Activated CD4-positive, alpha-beta memory T cell treated with anti-CD3 and anti-CD28 coated beads, Interleukin-2, amount 10 ng/mL, durations not matched to agents 7 days and 5 days (primary cell): ENCODE measurements at regions not wholly inside any gene's neighbourhood (a gene's known extent, or its start where the extent isn't known, plus 50 kb on each side); places are given as distances from the start of the nearest gene placed in this dataset.
"Not testable (repeated sequence)": the region's sequence is repeated elsewhere in the genome, so short reads cannot be mapped to it uniquely, and the experiment has no call there.

Experiments
- CTCF ChIA-PET: fragments of 350-600 bp; sonication (Branson Sonifier 250); formaldehyde crosslinking; loops from one replicate; lab custom pipeline; 2021; ENCODE audit warnings: antibody characterized with exemption, inconsistent platforms; lab: Charles Lee
- POLR2A ChIA-PET: fragments of 350-600 bp; sonication (Branson Sonifier 250); formaldehyde crosslinking; loops from one replicate; lab custom pipeline; 2021; ENCODE audit warnings: antibody characterized with exemption; lab: Charles Lee
- DNase-seq: peaks from one replicate; pipeline ENCODE4 v3.0.0-alpha.2; 2020
- H3K27ac Mint-ChIP-seq: one replicate; pipeline ENCODE4 v1.8.0; 2021; ENCODE audit warnings: mild to moderate bottlenecking, mixed read lengths
- H3K27me3 Mint-ChIP-seq: one replicate; pipeline ENCODE4 v1.8.0; 2021; ENCODE audit warnings: mixed read lengths
- H3K36me3 Mint-ChIP-seq: one replicate; pipeline ENCODE4 v1.8.0; 2021; ENCODE audit warnings: low read depth, mixed read lengths
- H3K4me1 Mint-ChIP-seq: one replicate; pipeline ENCODE4 v1.8.0; 2021; ENCODE audit warnings: mixed read lengths
- H3K4me3 Mint-ChIP-seq: one replicate; pipeline ENCODE4 v1.8.0; 2021; ENCODE audit warnings: mild to moderate bottlenecking, mixed read lengths
- H3K9me3 Mint-ChIP-seq: one replicate; pipeline ENCODE4 v1.8.0; 2021; ENCODE audit warnings: mixed read lengths

GRCh38 chr5:87198010-87198409, 69.7 kb upstream of the RASA1 start:
- POLR2A ChIA-PET, result no interaction called here
- DNase-seq, result no peak
- H3K27ac Mint-ChIP-seq, result no peak overlapping the region
- peaks cover 10% of the 10 kb centered on the region for H3K9me3 Mint-ChIP-seq
- peaks cover 2% of the 10 kb centered on the region for H3K36me3 Mint-ChIP-seq
- peaks cover 12% of the 10 kb centered on the region for H3K4me1 Mint-ChIP-seq
- H3K27me3 Mint-ChIP-seq, result no peaks in the 10 kb centered on the region
- CTCF ChIA-PET, result no interaction called here
- H3K4me3 Mint-ChIP-seq, result no peak overlapping the region

- H3K27me3 Mint-ChIP-seq, DNase-seq, H3K4me3 Mint-ChIP-seq, H3K27ac Mint-ChIP-seq, H3K36me3 Mint-ChIP-seq, POLR2A ChIA-PET, CTCF ChIA-PET, H3K9me3 Mint-ChIP-seq: not testable (repeated sequence)
- peaks cover 12% of the 10 kb centered on the region for H3K4me1 Mint-ChIP-seq
Observed at GRCh38 chr5:87199246-87199645, 68.4 kb upstream of the RASA1 start.

DNA sequence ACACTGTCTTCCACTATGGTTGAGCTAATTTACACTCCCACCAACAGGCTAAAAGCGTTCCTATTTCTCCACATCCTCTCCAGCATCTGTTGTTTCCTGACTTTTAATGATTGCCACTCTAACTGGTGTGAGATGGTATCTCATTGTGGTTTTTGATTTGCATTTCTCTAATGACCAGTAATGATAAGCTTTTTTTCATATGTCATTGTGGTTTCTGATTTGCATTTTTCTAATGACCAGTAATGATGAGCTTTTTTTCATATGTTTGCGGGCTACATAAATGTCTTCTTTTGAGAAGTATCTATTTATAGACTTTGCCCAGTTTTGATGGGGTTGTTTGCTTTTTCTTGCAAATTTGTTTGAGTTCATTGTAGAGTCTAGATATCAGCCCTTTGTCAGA, 68.0 kb upstream of the RASA1 start:
- H3K27ac Mint-ChIP-seq, H3K4me3 Mint-ChIP-seq, H3K9me3 Mint-ChIP-seq, POLR2A ChIA-PET, H3K27me3 Mint-ChIP-seq, DNase-seq, CTCF ChIA-PET, H3K36me3 Mint-ChIP-seq: not testable (repeated sequence)
- peaks cover 10% of the 10 kb centered on the region for H3K4me1 Mint-ChIP-seq

GRCh38 chr5:87210076-87210475, 57.6 kb upstream of the RASA1 start:
- Mint-ChIP-seq H3K27ac (no peak overlapping the region), H3K9me3 (peaks cover 6% of the 10 kb centered on the region), H3K27me3 (no peaks in the 10 kb centered on the region), H3K36me3 (peaks cover 4% of the 10 kb centered on the region), H3K4me1 (peaks cover 15% of the 10 kb centered on the region), H3K4me3 (no peak overlapping the region)
- ChIA-PET POLR2A (no interaction called here), CTCF (no interaction called here)
- no peak for DNase-seq

GRCh38 chr5:87210743-87211142, 56.9 kb upstream of the RASA1 start:
- no peak for DNase-seq
- Mint-ChIP-seq H3K36me3 (peaks cover 4% of the 10 kb centered on the region), H3K4me3 (no peak overlapping the region), H3K27me3 (no peaks in the 10 kb centered on the region), H3K4me1 (peaks cover 21% of the 10 kb centered on the region), H3K9me3 (peaks cover 6% of the 10 kb centered on the region), H3K27ac (no peak overlapping the region)
- POLR2A ChIA-PET, result no interaction called here
- CTCF ChIA-PET, result no interaction called here

- Mint-ChIP-seq H3K4me1 (peaks cover 22% of the 10 kb centered on the region), H3K27ac (no peak overlapping the region), H3K27me3 (no peaks in the 10 kb centered on the region), H3K36me3 (peaks cover 4% of the 10 kb centered on the region), H3K9me3 (peaks cover 6% of the 10 kb centered on the region), H3K4me3 (no peak overlapping the region)
- DNase-seq, result no peak
- CTCF ChIA-PET, result no interaction called here
- POLR2A ChIA-PET, result no interaction called here
Observed at GRCh38 chr5:87211676-87212075, 56.0 kb upstream of the RASA1 start.

- H3K4me3 Mint-ChIP-seq, H3K36me3 Mint-ChIP-seq, H3K27me3 Mint-ChIP-seq, H3K9me3 Mint-ChIP-seq, POLR2A ChIA-PET, DNase-seq, CTCF ChIA-PET, H3K27ac Mint-ChIP-seq: not testable (repeated sequence)
- peaks cover 22% of the 10 kb centered on the region for H3K4me1 Mint-ChIP-seq
Observed at GRCh38 chr5:87212183-87212582, 55.5 kb upstream of the RASA1 start.

DNA sequence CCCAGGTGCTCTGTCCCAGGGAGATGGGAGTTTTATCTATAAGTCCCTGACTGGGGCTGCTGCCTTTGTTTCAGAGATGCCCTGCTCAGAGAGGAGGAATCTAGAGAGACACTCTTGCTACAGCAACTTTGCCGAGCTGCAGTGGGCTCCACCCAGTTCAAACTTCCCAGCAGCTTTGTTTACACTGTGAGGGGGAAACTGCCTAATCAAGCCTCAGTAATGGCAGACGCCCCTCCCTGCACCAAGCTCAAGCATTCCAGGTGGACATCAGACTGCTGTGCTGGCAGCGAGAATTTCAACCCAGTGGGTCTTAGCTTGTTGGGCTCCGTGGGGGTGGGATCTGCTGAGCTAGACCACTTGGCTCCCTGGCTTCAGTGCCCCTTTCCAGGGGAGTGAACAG, 50.2 kb upstream of the RASA1 start:
- DNase-seq, POLR2A ChIA-PET, H3K4me3 Mint-ChIP-seq, CTCF ChIA-PET, H3K27ac Mint-ChIP-seq, H3K9me3 Mint-ChIP-seq, H3K36me3 Mint-ChIP-seq, H3K27me3 Mint-ChIP-seq: not testable (repeated sequence)
- H3K4me1 Mint-ChIP-seq, result peaks cover 14% of the 10 kb centered on the region
